ENCODE measurements at regions not wholly inside any gene's neighbourhood (a gene's known extent, or its start where the extent isn't known, plus 50 kb on each side); places are given as distances from the start of the nearest gene placed in this dataset.

GRCh38 chr4:59643682-59644081, 1556.4 kb upstream of the ADGRL3 start:
- TF ChIP-seq CTCF (IDR thresholded peaks at IDR 0.05) = no peak
- TF ChIP-seq POLR2AphosphoS5 (IDR thresholded peaks at IDR 0.05) = no peak
